ENCODE measurements at regions not wholly inside any gene's neighbourhood (a gene's known extent, or its start where the extent isn't known, plus 50 kb on each side); places are given as distances from the start of the nearest gene placed in this dataset.
"Not testable (repeated sequence)": the region's sequence is repeated elsewhere in the genome, so short reads cannot be mapped to it uniquely, and the experiment has no call there.

GRCh38 chr2:167334146-167334742, 446.0 kb downstream of the XIRP2 start:
- TF ChIP-seq JUND (IDR thresholded peaks at IDR 0.05; ENCODE audit: low read depth) = no peak
- in situ Hi-C loops (cut with HindIII; ENCODE audit: low pct_unique_long_range_greater_than_20kb, low sequenced_read_pairs) = no loop called here
- no peak for DNase-seq (ENCODE audit: low read depth in 1 of 2, low spot score in 1 of 2)

DNA sequence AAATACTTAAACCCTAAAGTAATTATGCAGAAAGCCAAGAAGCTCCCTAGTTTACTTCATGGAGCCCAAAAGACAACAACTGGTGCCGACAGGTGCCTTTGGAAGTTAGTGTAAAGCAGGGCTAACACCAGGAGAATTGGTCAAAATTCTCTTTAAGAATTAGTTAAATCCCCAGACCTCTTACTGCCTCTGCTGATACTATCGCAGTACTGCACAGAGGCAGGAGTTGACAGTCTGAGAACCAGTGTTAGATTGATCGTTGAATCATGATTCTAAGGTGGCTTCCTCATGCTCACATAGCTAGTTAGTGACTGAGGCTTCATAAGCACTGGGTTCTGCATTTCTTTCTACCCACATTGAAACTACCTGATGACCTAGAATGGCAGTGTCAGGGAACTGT, 445.0 kb downstream of the XIRP2 start:
- in situ Hi-C loops (cut with HindIII; ENCODE audit: low pct_unique_long_range_greater_than_20kb, low sequenced_read_pairs) = no loop called here
- no peak for TF ChIP-seq JUND (IDR thresholded peaks at IDR 0.05; ENCODE audit: low read depth)
- DNase-seq (ENCODE audit: low read depth in 1 of 2, low spot score in 1 of 2) = no peak

DNA sequence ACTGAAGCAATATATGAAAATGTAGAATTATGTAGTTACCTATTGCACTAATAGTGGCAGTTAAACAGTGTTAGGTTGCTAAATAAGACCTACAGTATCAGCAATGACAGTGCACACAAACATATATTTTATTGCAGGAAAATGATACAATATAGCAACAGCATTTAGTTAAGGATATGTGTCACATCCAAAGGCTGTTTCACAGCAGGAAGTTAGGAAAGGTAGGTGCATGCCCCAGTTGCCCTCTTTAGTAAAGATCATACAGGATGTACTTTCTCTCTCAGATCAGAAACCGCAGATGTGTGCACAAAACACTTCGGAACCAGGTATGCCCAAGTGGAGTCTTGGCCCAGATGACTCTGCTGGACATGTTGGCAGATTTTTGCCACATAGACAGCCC, 444.1 kb downstream of the XIRP2 start:
- no peak for DNase-seq (ENCODE audit: low read depth in 1 of 2, low spot score in 1 of 2)
- in situ Hi-C loops (cut with HindIII; ENCODE audit: low pct_unique_long_range_greater_than_20kb, low sequenced_read_pairs) = no loop called here
- TF ChIP-seq JUND (IDR thresholded peaks at IDR 0.05; ENCODE audit: low read depth) = no peak

DNA sequence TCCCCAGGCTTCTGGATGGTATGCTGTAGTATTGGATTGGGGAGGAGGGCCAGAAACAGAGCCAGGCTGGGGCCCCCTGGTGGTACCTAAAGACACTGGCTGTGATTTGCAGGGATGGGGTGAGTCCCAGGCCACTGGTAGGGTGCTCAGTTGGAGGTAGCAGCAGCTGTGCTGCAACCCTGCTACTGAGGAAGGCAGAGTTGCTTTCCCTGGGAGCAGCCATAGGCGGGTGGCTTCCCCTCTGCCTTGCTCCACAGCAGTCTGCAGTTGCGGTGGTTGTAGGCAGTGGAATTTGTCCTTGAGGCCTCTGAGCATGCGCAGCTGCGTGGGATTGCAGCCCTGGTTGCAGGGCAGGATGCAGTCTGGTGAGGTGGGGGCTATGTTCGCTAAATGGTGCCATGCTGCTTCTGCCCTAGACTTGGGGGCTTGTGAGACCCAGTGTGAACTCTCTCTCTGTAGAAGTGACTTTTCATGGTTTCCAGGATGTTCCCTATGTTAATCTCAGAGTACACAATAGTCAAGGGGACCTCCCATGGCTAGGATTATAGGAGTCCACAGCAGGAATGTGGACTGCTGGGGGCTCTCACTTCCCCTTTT, 443.5 kb downstream of the XIRP2 start:
- in situ Hi-C loops (cut with HindIII; ENCODE audit: low pct_unique_long_range_greater_than_20kb, low sequenced_read_pairs) = no loop called here
- DNase-seq (ENCODE audit: low read depth in 1 of 2, low spot score in 1 of 2) = no peak
- no peak for TF ChIP-seq JUND (IDR thresholded peaks at IDR 0.05; ENCODE audit: low read depth)

GRCh38 chr2:167328808-167329207, 440.5 kb downstream of the XIRP2 start:
- in situ Hi-C loops (cut with HindIII; ENCODE audit: low pct_unique_long_range_greater_than_20kb, low sequenced_read_pairs); DNase-seq (ENCODE audit: low read depth in 1 of 2, low spot score in 1 of 2): not testable (repeated sequence)

- in situ Hi-C loops (cut with HindIII; ENCODE audit: low pct_unique_long_range_greater_than_20kb, low sequenced_read_pairs) = no loop called here
- DNase-seq (ENCODE audit: low read depth in 1 of 2, low spot score in 1 of 2) = no peak
- no peak for TF ChIP-seq JUND (IDR thresholded peaks at IDR 0.05; ENCODE audit: low read depth)
These were observed 434.5 kb downstream of the XIRP2 start for GRCh38 chr2:167322795-167323194.

- in situ Hi-C loops (cut with HindIII; ENCODE audit: low pct_unique_long_range_greater_than_20kb, low sequenced_read_pairs) = no loop called here
- TF ChIP-seq JUND (IDR thresholded peaks at IDR 0.05; ENCODE audit: low read depth) = no peak
- no peak for DNase-seq (ENCODE audit: low read depth in 1 of 2, low spot score in 1 of 2)
These were observed 430.3 kb downstream of the XIRP2 start for GRCh38 chr2:167318581-167318980.

GRCh38 chr2:167310442-167310841, 422.2 kb downstream of the XIRP2 start:
- no peak for TF ChIP-seq JUND (IDR thresholded peaks at IDR 0.05; ENCODE audit: low read depth)
- in situ Hi-C loops (cut with HindIII; ENCODE audit: low pct_unique_long_range_greater_than_20kb, low sequenced_read_pairs) = no loop called here
- DNase-seq (ENCODE audit: low read depth in 1 of 2, low spot score in 1 of 2) = no peak
